IPS-NIHi11 (cell line): ENCODE measurements at regions not wholly inside any gene's neighbourhood (a gene's known extent, or its start where the extent isn't known, plus 50 kb on each side); places are given as distances from the start of the nearest gene placed in this dataset.
"Not testable (repeated sequence)": the region's sequence is repeated elsewhere in the genome, so short reads cannot be mapped to it uniquely, and the experiment has no call there.

ENCODE experiments used
- DNase-seq: peaks from one replicate; pipeline ENCODE4 v3.0.0; 2012; ENCODE audit warnings: mixed read lengths, low spot score

DNA sequence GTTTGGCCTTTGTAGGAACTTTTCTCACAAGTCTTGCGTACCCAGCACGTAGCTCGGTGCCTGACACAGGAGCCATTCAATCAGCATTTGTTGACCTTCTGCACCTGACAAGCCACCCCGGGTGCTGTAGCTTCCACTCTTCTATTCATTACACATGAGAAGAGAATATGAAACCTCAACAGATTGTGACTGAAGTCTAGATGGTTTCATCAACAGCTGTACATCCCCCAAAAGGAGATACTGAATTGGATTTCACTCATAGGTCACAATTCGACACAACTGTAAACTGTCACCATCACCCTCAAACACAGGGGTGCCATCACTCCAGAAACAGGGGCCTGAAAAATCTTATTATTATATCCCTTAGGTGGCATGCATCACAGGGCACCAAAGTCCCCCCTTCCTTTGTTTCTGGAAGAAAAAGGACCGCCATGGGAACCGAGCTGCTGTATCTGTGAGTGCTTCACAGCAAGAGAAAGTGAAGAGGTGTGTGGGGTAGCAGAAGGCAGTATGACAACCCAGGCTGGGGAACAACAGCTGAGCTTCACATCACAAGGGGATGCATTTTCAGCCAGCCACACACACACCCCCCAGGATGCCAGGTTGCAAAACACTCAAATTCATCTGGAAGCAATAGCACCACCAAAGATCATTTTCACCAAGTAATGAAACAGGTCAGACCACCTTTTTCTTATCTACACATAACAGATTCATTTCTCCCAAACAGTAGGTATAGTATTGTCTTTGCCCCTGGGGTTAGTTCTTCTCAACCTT is 225.7 kb downstream of the TOMM20 start:
- no peak for DNase-seq

- no peak for DNase-seq
Measured at GRCh38 chr1:234901491-234902049, 227.1 kb downstream of the TOMM20 start.

DNA sequence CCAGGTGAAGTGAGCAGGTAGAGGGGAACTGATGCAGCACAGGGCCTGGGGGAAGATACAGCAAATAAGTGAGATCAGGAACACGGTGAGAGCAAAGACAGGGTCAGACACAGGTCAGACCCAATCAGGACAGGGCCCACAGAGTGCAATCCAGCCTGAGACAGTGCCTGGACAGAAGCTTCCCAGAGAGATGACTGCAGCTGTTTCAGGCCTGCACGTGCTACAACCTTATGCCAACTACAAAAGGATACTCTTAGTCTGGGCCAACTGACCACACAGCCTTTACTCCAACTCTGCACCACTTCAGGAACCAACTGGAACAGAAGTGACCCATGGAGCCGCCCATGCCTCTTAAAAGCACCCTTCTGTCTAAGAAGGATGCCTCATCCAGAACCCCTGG is 228.0 kb downstream of the TOMM20 start:
- no peak for DNase-seq

DNA sequence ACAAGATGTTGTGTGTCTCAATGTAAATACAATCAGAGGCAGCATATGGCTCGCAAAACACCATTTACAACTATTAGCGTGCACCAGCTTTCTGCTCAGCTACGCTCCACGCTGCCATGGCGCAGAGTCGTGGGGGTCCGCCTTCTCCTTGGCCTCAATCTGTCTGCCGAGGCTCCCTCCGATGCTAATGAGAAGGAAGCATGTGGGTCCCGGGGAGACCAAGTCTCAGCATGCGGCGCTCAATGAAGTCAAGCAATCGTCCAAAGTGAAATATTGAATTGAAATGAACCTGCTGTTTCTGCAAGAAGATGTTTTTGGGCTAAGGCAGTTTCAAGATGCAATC is 228.9 kb downstream of the TOMM20 start:
- DNase-seq: no peak

- DNase-seq: peak; percentile 38
Measured at GRCh38 chr1:234899041-234899729, 229.5 kb downstream of the TOMM20 start.

DNA sequence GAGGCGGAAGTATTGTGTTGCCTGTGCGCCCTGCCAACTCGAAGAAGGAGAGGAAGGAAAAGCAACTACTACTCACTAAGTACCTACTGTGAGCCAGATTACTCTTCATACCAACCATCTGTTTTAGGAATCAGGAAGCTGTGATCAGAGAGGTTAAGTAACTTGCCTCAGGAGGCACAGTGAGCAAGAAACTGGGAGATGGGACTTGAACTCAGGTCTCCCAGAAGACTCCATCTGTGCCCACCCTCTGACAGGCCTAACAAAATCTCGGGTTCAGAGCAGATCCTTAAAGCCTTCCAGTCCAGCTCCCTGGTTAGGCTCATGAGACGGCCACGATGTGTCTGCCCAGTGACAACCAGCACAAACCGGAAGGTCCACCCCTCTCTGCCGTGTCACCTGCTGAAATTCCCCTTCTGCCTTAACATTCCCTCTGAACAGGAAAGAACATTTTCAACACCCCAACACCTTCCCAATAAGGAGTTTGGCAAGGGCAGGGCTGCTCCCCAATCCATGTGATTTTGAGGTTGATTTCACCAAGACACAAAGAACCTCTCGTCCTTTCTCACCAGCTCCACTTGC is 230.1 kb downstream of the TOMM20 start:
- DNase-seq: no peak

DNA sequence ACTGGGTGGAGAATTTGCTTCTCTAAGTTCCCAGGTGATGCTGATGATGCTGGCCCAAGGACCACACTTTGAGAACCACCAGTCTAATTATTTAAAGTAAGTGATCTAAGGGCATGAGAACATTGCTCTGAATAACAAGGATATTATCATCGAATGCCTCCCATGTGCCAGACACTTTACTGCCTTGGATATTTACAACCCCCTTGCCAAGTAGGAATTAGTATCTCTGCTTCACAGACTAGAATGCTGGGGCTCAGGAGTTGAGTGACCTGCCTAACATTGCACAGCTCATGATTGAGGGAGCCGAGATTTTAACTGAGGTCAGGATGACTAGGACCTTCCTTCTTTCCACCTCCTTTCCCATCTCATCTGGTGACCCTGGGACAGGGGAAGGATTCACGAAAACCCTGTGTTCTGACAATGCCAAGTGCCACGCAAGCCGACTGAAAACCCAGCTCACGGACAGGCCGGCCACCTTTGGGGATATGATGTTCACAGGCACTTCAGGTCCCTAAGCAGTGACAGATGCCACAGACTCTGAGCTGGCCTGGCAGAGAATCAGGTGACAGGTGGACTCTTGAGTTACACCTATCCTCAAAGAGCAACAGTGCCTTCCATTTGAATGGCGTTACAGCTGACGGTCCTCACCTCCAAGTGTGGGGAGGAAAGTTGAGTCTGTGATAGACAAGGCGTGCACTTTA is 230.7 kb downstream of the TOMM20 start:
- no peak for DNase-seq

GRCh38 chr1:234897390-234897749 is 231.3 kb downstream of the TOMM20 start:
- no peak for DNase-seq

GRCh38 chr1:234896477-234897389 is 231.9 kb downstream of the TOMM20 start:
- no peak for DNase-seq

GRCh38 chr1:234893725-234894630 is 234.7 kb downstream of the TOMM20 start:
- DNase-seq: no peak

DNA sequence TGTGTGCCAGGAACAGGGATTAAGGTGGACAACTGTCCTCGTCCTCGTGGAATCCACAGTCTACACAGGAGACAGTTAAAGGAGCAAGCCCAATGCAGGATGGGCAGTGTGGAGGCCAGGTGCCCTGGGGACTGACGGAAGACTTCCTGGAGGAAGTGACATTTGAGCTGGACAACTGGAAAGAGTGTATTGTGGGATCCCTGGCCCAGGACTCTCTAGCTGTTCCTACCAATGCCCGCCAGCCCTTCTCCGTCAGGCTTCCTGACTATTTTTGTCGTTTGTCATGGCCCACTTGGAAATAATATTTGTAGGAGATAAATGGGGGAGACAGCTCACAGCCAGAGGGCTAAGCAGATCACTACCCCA is 235.3 kb downstream of the TOMM20 start:
- DNase-seq: no peak

- DNase-seq: no peak
Measured at GRCh38 chr1:234892642-234893041, 236.0 kb downstream of the TOMM20 start.

- no peak for DNase-seq
Measured at GRCh38 chr1:234891427-234891826, 237.2 kb downstream of the TOMM20 start.

DNA sequence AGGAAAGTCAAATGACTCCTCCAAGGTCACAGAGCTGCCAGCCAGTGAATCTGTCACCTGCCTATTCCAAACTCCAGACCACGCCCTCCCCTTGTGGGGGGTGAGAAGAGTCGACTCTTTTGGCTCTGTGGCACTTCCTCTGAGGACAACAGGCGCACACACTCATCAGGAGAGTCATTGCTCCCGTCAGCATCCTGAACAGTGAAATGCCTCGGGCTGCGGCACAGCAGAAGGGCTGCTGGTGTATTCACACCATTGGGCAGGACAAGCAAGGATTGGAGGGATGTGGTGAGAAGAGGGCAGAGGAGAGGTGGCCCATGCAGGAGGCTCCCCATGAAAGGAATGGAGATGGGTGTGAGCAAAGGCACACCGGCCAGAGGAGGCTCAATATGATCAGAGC is 239.0 kb downstream of the TOMM20 start:
- DNase-seq: no peak

DNA sequence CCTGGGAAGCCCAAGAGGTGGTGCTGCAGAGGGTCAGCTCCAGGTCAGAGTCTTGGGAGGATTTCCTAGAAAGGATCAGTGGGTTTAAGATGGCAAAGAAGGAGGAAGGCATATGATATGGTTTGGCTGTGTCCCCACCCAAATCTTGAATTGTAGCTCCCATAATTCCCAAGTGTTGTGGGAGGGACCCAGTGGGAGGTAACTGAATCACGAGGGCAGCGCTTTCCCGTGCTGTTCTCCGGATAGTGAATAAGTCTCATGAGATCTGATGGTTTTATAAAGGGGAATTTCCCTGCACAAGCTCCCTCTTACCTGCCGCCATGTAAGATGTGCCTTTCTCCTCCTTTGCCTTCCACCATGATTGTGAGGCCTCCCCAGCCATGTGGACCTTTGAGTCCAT is 240.4 kb downstream of the TOMM20 start:
- DNase-seq: not testable (repeated sequence)

- no peak for DNase-seq
Measured at GRCh38 chr1:234887016-234887900, 241.4 kb downstream of the TOMM20 start.

DNA sequence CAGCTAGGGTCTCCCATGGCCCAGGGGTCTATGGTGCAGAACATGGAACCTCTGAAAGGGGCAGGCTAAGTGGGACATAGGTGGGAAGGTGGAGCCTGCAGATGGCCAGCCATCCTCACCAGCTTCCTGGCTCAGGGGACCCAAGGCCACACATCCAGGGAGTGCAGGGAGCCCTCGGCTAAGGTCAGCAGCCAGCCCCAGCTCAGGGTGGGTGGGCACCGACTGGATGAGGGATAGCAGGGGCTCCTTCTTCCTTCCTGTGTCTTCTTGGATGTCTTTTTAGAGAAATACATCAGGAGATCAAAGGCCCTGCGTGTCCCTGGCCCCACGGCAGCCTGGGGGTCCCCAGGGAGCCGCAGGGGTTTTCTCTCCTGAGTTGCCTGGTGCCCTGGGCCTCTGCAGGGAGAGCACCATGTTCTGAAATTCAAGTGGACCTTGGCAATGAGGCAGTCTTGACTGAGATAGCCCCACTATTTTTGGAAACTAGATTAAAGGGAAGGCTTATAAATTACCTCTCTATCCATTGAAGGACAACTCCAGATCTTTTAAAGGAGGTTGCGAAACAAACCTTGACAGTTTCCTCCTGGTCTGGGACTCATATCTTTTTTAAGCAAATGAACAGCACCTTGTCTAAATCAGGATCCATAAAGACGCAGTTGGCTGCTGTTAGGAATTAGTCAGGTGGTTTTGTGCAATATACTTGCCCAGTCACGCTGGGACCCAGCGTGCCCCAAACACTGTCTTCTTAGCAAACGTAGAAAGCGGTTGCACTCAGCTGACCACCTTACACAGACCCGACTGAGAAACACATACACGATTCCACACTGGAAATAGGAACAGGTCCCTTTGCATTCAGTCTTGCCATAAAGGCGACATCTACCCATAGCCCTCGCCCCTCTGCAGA is 242.3 kb downstream of the TOMM20 start:
- no peak for DNase-seq

GRCh38 chr1:234885601-234886000 is 243.0 kb downstream of the TOMM20 start:
- DNase-seq: no peak
